EH (cell line): ENCODE measurements at regions not wholly inside any gene's neighbourhood (a gene's known extent, or its start where the extent isn't known, plus 50 kb on each side); places are given as distances from the start of the nearest gene placed in this dataset.

ENCODE experiments used
- DNase-seq: peaks from one replicate; pipeline ENCODE4 v3.0.0-alpha.2; 2015; ENCODE audit warnings: low read depth

DNA sequence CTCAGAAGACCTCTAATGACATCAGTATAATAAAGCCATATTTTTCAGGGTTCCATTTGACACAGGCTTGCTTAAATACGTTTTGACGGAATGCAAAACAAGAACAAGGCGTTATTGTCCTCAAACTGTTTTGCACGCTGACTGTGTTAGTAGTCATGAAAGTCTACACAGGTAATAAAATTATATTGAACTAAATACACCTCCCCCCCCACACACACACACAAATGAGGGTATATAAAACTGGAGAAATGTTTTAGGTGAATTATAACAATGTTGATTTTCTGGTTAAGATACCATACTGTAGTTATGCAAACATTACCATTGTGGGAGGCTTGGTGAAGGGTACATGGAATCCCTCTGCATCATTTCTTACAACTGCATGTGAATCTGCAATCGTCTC, 257.1 kb upstream of the ARRDC4 start:
- no peak for DNase-seq

DNA sequence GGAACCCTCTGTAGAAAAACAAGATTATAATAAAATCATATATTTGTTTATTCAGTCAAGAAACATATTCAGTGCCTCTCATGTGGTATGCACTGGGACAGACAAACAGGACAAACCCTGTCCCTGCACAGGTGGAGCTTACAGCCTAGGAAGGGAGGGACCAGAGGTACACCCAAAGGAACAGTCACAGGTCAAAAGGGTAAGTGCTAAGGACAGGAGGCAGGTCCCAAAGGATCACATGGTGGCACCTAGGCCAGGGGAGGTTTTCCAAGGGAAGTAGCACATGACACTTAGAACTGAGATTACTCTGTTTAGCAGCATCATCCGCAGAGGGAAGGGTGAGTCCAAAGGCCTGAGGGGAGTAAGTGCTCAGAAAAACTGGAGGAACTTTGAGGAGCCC, 254.4 kb upstream of the ARRDC4 start:
- no peak for DNase-seq

DNA sequence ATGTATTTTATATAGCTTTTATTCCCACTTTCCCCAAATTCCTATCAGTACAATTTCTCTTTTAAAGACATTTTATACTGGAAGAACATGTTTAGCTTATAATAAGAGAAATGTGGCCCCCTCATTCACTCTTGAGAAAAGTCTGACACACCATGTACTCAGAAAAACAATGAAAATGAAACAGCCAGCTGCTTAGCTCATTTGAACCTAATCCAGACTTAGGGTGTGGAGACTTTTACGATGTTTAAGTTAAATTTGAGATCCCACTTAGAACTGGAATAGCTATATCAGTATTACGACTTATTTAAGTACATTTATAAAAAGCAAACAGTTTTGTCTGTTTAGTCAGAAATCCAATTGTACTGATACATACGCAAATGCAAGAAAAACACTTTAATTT, 252.3 kb upstream of the ARRDC4 start:
- no peak for DNase-seq

DNA sequence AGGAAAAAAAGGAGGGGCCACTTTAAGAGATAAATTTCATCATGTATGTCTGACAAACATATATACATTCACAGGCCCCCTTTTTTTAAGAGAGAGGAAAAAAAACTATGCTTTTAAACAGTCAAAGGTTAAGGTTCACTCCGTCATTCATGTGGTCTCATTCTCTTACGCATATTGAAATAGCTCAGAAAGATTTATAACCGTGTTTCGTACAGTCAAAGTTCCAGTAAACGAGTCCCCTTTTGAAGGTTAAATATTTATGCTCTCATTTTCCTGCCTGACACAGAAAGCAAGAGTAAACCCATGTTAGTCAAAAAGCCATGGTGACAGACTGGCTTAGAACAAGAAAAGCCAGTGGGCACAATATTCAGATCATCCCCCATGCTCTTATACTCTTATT, 248.0 kb upstream of the ARRDC4 start:
- DNase-seq = no peak

DNA sequence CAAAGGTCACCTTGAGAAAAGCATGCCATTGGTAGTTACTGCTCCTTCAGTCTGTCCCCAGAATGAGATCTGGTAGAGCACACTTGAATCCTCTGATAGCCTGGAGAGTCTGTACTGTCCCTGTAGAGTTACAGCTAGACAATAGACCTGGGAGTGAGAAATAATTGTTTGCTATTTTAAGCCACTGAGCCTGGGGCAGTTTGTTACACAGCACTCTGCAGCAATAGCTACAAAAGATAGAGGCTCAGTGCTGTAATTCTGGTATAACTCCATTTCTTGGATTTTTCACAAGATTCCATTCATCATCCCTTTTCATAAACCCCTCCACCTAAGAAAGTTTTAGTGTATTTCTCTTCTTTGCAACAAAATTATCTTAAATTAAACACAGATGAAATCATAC, 242.7 kb upstream of the ARRDC4 start:
- no peak for DNase-seq

DNA sequence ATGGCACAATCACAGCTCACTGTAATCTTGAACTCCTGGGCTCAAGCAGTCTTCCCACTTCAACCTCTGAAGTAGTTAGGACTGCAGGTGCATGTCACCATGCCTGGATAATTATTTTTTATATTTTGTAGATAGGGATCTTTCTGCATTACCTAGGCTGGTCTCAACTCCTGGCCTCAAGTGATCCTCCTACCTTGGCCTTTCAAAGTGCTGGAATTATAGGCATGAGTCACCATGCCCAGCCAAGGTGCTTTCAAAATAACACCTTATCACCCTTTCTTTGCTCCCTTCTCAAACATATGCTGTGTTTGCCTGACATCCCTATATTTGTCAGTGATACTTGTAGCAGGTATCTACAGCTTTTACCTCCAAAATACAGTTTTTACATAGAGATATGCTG, 242.0 kb upstream of the ARRDC4 start:
- no peak for DNase-seq

DNA sequence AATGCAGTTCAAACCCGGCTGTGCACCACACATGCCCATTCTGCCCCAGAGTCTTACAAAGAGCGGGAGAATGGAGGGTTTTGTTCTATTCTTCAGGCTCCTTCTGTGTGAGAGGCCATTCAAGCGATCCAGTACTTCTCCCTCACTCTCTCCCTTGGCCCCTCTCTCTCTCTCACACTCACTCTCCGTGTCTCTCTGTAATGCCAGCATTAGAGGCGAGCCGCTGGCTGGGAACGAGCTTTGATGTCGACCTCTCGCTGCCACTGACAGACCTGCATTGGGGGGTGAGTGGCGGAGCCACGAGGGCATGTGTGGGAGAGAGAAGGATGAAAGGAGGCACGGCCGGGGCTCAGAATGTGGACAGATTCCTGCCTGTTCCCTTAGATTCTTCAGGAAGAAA, 231.7 kb upstream of the ARRDC4 start:
- no peak for DNase-seq

DNA sequence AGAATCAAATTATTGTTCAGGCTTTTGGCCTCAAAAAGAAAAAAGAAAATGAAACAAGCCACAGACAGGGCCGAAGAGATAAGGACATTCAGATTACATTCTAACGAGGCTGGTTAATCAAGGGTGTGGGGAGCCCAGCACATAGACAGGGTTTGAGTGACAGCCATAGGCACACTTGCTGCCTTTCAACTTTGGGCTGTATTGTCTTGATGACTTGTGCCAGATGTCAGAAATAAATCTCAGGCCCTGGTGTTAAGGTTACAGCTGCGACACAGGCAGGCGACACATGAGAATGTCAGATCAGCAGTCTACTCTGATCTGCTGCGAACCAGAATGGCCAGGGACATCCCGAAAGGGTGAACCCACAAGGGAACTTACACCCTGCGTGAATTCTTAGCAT, 231.2 kb upstream of the ARRDC4 start:
- DNase-seq = no peak

DNA sequence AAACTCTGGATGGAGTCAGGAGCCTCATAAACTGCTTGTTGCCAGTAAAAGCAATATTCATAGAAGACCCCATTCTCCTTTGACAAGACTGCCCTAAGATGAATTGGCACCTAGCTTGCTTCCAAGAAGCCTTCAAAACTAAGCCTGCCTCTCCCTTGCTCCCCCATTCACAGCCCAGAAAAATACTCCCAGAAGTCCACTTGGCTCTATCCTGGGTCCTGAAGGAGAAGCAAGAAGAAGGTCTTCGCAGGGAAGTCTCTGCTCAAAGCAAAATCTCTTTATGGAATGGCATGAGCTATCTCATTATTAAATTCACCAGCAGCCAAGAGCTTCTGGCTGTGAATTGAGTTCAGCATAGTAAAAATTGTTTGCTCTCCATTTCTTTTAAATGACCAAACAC, 230.2 kb upstream of the ARRDC4 start:
- no peak for DNase-seq

DNA sequence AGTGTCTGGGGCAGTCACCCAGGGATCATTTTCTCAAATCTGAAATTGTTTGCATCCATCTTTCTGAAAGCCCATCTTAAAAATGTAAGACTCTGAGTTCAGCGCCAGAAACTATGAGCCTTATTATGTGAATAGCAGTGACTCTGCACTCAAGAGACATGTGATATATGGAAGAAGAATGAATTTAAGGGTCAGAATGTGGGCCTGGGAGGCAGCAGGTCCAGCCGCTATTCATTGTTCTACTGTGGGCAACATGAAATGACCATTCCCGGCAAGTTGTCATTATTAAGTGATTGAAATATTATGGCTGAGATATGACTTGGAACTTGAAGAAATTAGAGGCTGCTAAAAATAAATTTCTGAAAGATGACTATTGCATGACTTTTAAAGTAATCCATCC, 228.6 kb upstream of the ARRDC4 start:
- no peak for DNase-seq

DNA sequence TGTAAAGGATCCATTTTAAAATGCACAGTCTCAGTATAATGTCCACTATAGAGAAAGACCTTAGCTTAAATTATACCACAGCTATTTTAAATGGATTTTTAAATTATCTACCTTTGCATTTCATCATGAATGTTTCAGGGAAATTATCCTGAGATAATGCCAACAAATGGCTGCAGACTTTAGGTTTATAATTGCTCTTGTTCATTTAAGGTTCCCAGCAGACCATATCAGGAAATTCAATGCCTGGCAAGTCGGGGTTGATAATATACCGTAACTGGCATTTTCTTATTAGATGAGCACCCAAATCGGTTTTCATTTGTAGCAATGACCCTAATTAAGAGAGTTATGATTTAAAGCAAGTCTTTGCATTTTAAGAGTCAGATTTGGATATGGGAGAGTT, 227.1 kb upstream of the ARRDC4 start:
- DNase-seq = no peak

DNA sequence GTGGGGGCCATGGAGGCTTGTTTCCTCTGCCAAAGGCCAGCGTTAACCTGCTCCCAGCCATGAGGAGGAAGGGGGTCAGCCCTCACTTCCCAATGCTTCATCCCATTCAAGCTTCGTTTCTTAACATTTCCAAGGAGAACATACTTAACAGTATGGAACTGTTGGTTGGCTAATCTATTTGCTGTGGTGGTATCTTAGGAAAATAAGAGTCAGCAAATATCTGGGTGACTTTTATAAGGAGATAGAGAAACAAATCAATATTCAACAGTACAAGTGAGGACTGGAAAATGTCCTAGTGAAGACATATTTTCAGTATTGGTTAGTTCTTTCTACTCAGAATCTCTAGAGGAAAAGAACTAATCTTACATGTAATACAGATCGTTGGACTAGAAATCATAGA, 223.8 kb upstream of the ARRDC4 start:
- DNase-seq = no peak

DNA sequence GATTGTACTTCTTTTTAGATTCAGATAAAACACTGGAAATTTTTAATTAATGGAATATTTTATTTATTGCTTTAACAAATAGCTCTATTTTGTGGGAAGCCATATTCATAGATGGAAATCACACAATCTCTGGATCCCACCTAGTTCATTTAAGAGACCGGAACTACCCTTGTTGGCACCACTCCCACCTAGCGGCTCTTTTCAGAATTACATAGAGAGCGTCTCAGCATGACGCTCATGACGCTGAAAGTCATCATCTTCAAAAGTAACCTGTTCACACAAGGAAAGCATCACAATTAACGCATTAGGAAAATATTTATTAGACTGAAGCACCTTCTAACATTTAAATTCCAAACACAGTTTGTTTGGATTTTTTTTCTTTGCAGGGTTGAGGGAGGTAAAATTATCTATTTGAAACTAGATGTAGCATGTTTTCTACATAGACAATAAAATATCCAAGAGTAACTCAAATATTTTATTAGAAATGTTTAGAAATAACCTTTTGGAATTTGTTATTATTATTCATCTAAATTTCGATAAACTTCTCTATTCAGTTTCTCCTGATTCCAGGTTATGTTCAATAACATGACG, 214.9 kb upstream of the ARRDC4 start:
- peak; percentile 12 for DNase-seq

DNA sequence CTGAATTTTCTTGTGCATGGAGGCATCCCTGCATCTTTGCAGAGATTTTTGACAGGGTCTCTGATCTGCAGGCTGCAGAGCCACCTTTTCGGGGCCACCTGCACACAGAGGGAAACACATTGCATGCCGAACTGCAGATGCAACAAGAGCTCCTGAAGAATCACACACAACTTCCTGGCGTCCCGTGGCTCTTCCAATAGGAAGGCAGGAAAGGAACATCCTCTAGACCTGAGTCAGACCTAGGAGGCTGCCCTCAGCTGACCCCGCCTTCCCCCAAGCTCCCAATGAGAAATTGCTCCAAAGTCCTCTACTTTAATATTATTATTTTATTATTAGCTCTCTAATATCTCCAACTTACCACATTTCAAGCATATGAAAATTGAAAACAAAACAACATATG, 213.2 kb upstream of the ARRDC4 start:
- peak; percentile 1 for DNase-seq

DNA sequence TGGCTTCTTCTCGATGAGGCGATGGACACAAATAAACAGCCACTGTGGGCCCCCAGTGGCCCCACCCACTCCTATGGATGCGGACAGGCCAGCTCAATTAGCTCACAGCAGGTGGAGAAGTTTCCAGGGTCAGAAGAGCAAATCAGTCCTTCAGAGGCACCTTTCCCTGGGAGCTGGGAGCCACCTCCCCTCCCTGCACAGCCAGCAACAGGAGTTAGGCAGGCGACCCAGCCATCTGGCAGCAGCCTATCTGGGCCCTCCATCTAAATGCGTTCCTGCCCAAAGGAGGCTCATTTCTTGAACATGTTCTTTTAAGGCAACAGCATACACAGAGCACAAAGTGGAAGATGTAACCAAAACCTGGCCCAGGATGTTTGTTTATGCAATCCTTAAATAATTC, 211.9 kb upstream of the ARRDC4 start:
- no peak for DNase-seq

DNA sequence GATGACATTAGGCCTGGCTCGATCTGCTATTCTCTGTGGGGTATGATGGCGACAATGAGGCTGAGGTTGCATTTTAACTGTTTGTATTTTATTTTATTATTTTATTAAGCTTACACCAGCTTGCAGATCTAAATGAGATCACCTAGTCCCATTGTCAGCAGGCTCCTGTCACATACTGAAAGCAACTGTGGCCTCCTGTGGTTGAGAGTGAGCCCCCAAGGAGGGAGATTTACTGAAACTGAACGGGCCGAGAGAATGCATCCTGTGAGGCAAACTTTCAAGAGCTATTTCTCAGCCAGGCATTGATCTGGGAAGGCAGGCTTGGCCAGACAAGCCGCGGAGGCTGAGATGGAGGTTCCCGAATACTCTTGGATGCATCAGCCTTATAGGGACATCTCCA, 210.4 kb upstream of the ARRDC4 start:
- DNase-seq = no peak

DNA sequence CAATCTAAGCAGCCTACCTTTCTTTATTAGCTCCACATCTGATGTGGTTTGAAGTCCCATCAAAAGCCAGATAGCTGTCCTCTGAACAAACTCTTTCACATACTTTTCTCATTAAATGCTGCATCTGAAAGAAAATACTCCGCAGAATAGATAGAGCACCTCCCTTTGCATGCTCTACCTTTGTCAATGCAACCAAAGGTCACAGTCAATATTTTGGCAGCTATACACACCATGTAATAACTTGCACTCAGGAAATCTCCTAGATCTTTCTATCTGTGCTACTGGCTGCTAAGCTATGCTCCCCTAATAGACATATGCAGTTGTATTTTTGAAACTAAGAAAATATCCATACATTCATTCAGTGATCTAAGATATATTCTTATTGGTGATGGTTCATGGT, 204.8 kb upstream of the ARRDC4 start:
- no peak for DNase-seq

DNA sequence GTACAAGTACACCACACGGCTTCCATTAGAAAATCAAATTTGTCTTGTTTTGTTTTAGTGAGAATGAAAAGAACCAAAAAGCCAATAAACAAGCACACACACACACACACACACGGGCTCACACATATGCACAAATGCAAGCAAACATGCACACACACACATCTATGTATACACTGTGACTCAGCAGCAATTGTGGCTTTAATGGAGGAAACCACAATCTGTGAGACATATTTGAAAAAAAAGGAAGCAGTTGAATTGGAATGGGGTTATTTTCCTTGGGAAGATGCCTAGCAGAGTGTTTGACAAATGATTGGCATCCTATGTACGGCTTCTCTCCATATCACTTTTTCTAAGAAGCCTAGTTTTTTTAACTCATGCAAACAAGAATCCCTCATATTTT, 201.1 kb upstream of the ARRDC4 start:
- DNase-seq = peak; percentile 46

DNA sequence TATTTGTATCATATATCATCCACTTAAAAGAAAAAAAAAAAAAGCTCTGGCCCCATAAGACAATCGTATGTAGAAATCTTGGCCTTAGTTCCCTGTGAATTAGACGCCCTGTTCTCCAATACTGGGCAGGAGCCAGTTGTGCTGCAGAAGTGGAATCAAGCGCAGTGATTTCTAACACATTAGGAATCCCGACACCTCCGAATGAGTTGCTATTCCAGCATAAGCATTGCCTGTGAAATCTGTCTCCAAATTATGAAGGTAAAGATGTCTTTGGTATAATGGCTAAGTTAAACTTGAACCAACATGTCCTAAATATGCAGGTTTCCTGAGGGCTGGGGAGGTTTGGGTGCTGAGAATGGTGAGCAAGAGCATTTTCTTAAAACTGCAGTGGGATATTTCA, 199.4 kb upstream of the ARRDC4 start:
- DNase-seq = no peak

DNA sequence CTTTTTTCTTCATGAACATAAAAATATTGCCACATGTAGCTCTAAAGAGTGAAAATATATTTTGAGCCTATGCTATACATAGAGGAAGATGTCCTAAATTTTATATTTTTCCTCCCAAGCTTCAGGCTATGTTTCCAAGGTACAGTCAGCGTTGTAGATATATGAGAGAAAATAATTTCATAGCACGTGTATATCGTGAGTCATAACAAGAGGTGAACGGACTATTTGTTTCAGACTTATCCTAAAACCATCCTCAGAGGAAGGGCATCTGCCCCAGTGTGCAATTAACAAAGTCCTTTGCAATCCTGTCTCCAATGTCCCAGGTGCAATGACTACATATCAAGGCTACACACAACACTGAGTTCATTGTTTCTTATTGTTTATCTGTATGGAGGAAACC, 177.3 kb upstream of the ARRDC4 start:
- no peak for DNase-seq

DNA sequence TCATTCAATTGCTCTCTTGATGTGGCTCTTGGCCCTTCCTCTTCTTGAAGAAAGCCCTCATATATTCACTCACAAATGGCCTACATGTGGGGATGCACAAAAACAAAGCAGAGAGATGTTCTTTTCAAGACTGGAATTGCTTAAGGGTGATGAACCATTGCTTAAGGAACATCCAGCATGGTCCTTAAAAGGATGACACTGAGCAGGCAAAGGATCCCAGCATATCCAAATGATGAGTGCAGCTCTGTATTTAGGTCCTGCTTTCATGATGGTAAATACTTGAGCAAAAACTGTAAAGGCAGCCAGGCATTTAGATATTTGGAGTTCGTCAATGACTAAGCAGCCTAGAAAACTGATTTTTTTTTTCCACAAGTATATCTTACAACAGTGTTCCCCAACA, 173.8 kb upstream of the ARRDC4 start:
- no peak for DNase-seq

DNA sequence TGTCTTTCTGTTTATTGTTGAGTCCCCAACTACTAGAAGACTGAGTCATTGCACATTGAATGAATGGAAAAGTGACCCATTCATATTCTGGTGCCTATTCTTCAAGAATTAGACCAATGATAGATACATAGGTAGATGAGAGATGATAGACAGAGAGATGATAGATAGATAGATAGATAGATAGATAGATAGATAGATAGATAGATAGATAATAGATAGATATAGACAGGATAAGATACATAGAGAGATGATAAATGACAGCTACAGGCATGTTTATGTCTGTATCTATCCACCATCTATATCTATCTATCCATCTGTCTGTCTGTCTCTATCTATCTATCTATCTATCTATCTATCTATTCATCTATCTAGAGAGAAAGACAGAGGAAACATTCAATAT, 170.3 kb upstream of the ARRDC4 start:
- DNase-seq = no peak

DNA sequence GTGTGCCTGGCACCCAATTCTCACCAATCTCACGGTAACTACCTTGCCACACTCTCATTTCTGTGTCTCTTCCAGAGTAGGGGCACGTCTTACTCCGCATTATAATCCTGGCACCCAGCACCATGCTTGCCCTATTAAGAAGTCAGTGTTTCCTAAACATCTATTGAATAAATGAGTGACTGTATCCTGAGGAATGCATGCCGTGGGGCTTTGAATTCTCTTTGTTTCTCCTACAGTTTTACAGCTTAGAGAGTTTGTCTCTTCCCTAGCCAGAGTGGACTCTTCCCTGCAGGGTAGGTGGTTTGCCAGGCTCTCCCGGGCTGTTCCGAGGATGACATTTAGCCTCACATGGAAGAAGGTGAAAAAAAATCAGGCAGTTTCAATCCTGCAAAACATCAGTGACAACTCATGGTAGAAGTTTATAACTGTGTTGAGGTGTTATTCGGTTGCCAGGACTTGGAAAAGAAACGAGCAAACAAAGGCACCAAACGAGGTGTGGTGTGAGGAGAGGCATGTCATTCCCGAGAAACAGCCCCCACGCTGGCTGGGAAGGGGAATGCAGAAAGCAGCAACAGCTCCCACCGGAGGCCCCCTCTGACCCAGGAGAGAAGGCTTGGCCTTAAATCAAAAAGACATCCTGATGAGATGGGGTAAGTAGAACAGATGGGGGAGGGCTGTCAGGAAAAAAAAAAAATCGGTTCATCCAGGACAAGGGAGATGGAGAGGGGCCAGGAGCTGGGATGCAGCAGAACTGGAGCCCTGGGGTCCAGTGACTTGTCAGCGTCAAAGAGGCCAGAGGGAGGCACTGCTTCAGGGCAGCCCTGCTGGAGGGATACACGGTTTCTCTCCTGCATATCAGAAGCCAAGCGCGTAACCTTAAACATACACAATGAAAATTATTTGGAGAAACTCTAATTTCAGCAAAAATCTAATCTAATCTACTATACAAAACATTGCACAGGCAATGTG, 168.4 kb upstream of the ARRDC4 start:
- DNase-seq = no peak

DNA sequence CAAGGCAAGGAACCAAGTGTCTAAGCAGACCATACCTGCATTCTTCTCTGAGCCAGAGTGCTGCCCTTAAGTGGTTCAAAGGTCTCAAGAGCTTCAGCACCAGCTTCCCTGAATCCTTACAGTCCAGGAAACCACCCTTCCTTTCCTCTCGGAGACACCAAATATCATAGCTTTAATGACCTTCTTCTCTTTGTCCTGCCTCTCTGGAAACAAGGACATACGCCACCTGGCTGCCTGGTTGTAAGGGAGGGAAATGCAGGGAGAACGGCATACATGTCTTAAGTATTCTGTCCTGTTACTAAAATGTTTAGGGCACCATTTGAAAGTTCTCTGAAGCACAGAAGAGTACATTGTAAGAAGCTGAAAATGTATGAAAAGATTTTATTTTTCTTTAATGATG, 155.6 kb upstream of the ARRDC4 start:
- no peak for DNase-seq
